Omental fat pad (tissue), 3 donors: ENCODE measurements at regions not wholly inside any gene's neighbourhood (a gene's known extent, or its start where the extent isn't known, plus 50 kb on each side); places are given as distances from the start of the nearest gene placed in this dataset. TPM values are rescaled to one million over a fixed set of nuclear protein-coding genes. Genes with fewer than 3 reads are reported as not detected.

Experiments used
- ATAC-seq: fragments of 150-250 bp; one replicate; pipeline ENCODE4 v1.9.1; 2016; ENCODE audit warnings: mild to moderate bottlenecking, moderate library complexity; ENCODE audit not compliant: low FRiP score
- DNase-seq: peaks from one replicate; pipeline ENCODE4 v3.0.0-alpha.2; 2019; ENCODE audit warnings: low spot score
- small RNA-seq: library from RNA; depleted of rRNA; stranded (forward); fragments of <200 nt; gene quantifications from one replicate; pipeline ENCODE3, GENCODE V24; 2016
- TF ChIP-seq, protein P1 (sequence below), 3 donors: fragments of 450-650 bp; IDR thresholded peaks; one replicate each; pipeline ENCODE4 v1.5.1; 2016 to 2017; ENCODE audit warnings: antibody characterized with exemption in 3 of 3, mild to moderate bottlenecking in 3 of 3, moderate library complexity in 2 of 3

DNA sequence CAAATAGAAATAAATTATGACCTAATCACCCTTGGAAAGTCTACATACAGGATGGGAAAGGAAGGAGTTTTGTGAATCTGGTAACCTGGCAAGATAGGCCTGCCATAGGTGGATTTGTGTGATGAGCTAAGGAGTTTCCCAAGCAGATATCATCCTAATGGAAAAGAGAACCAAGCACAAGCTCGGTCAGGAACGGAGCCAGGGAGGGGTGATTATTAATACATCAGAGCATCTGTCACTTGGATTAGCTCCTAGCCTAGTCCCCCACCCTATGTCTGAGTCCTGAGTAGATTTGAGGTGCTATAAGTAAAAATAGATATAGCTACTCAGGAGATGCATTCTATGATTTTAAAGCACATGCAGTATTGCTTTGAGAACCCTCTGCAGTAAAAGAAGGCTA, 57.3 kb upstream of the SMARCA2 start:
- ATAC-seq (no peak), DNase-seq (no peak)
- TF ChIP-seq, protein P1, sequence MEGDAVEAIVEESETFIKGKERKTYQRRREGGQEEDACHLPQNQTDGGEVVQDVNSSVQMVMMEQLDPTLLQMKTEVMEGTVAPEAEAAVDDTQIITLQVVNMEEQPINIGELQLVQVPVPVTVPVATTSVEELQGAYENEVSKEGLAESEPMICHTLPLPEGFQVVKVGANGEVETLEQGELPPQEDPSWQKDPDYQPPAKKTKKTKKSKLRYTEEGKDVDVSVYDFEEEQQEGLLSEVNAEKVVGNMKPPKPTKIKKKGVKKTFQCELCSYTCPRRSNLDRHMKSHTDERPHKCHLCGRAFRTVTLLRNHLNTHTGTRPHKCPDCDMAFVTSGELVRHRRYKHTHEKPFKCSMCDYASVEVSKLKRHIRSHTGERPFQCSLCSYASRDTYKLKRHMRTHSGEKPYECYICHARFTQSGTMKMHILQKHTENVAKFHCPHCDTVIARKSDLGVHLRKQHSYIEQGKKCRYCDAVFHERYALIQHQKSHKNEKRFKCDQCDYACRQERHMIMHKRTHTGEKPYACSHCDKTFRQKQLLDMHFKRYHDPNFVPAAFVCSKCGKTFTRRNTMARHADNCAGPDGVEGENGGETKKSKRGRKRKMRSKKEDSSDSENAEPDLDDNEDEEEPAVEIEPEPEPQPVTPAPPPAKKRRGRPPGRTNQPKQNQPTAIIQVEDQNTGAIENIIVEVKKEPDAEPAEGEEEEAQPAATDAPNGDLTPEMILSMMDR (IDR thresholded peaks at IDR 0.05), result no peak

DNA sequence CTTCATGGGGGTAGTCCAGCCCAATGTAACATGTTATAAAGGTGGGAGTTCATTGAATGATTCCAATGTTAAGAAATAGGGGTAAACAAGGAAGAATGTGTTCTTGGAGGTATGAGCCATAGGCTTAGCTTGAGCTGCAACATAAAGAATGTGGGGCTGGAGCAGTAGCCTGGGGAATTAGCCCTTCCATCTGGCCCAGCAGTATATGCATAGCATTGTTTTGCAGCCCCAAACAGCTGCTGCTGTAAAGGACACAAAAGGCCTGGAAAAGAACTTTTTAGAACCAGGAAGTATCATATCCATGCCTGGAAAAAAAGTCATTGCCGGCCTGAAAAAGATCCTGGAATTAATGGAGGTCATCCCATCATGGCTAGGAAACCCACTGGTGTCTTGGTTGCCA, 55.8 kb upstream of the SMARCA2 start:
- DNase-seq (no peak), ATAC-seq (no peak)
- TF ChIP-seq, protein P1 (IDR thresholded peaks at IDR 0.05), result no peak

DNA sequence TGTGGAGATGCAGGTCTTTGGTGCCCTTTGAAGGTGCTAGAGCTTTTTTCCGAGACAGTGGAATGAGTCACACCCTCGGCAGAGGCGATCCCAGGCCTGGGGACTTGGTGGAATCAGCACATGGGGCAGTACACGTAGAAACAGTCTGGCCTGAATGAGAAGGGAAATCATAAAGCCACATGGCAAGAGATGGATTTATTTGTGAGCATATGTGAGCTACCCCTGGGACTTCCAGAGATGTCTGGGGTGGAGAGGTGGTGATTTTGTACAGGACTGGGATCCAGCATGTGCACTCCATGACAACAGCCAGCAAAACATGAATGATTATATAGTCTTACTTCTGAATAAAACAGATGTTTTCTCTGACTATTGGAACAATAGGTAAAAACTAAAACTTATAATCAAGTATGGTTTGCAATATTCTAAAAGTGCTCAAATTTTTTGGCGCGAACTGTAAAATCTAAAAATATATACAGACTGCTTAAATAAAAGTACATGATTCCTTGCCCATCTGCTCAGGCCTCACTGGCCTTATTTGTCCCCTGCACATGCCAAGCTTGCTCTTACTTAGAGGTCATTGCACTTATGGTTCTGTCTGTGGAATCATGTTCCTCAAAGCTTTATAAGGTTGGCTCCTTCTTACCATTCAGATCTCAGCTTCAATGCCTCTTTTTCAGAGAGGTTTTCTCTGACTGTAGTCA, 54.7 kb upstream of the SMARCA2 start:
- DNase-seq (no peak), ATAC-seq (no peak)
- TF ChIP-seq, protein P1 (IDR thresholded peaks at IDR 0.05), result no peak

DNA sequence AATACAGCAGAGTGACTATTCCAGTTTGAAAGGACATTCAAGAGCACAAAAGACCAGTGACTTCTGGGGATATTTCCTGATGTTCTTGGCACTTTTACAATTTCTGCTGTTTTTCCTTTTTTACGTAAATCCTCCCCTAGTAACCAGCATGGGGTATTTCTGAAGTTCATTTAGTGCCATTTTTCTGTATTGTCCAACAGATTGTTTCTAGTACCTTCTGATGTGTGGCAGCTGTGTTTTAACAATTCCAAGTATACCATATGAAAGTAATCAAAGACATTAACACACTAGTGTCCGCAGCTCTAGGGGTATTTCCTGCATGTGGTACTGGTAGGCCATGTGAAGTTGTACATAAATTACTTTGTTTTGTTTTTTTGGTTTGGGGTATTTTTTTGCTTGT, 53.0 kb upstream of the SMARCA2 start:
- DNase-seq, result no peak
- TF ChIP-seq, protein P1 (IDR thresholded peaks at IDR 0.05), result no peak
- no peak for ATAC-seq

DNA sequence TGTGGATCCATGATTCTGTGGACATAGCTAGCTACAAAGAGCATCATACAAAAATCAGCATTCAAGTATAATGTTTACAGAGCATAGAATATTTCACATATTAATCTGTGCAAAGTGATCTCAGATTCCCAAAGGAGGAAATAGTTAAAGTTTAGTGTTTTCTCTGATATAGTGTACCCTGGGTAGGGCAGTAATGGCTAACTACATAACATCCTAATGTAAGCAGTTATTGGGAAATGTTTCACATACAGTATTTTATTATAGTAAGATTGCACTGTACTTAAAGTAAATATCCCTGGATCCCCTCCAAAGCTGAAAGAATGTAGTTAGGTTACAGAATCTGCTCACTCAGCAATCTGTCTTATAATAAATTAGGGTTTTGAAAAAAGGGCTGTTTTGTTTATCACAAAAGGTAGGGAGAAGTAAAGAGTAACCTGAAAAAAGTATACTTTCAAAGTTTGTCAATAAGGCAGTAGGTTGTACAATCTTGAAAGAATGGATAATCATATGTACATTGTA, 52.5 kb upstream of the SMARCA2 start:
- TF ChIP-seq, protein P1 (IDR thresholded peaks at IDR 0.05), result no peak
- no peak for ATAC-seq
- DNase-seq, result no peak

DNA sequence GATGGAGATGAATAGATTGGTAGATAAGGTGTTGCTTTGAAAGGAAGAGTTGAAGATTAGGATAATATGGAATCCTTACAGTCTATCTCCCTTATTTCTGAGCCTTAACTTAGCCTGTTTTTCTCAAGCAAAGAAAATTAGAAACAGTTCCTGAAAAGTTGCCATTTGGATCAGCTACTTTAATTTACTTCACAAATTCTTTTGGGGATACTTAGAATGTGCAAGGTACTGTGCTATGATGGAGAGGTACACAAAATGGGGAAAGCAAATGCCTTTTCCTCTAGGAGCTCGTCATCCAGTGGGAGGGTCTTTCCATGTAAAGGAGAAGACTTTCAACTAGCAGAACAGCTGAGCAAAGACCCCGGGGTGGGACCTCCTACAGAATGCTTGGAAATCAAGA, 51.1 kb upstream of the SMARCA2 start:
- no peak for ATAC-seq
- DNase-seq, result no peak
- TF ChIP-seq, protein P1 (IDR thresholded peaks at IDR 0.05), result no peak

Small RNAs in the stretch of these regions (small RNA-seq; reads per million reads assigned to genes)
- gene RNA5SP279, result not detected
